HG02885 (cell line): ENCODE measurements at regions not wholly inside any gene's neighbourhood (a gene's known extent, or its start where the extent isn't known, plus 50 kb on each side); places are given as distances from the start of the nearest gene placed in this dataset.
"Not testable (repeated sequence)": the region's sequence is repeated elsewhere in the genome, so short reads cannot be mapped to it uniquely, and the experiment has no call there.

Experiments
- ATAC-seq: cut with Tn5 transposase; IDR thresholded peaks from one replicate; pipeline ENCODE4 v1.9.1; 2021; ENCODE audit warnings: mild to moderate bottlenecking; ENCODE audit not compliant: unreplicated experiment, poor library complexity

DNA sequence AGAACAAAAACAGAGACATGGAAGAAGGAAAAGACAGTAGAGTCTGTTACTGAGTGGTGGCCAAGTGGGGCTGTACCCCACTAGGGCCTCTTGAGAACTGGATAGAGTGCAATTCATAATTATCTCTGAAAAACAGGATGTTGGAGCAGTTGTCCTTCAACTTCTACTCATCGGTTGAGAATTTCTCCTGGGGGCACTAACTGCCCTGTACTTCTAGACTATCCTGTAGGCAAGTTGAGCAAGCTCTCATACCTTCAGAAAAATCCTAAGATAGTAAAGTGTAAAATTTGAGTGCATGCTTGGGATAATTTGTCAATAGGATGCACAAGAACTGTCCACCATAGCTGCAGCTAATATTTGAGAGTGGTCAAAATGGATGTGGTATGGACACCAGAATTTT lies 179.7 kb upstream of the CNKSR2 start:
- no peak for ATAC-seq

DNA sequence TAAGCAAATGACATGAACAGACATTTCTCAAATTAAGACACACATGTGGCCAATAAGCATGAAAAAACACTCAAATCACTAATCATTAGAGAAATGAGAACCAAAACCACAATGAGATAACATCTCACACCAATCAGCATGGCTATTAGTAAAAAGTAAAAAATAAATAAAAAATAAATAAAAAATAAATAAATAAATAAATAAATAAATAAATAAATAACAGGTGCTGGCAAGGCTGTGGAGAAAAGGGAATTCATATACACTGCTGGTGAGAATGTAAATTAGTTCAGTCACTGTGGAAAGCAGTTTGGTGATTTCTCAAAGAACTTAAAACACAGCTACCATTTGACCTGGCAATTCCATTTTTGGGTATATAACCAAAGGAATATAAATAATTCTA lies 167.1 kb upstream of the CNKSR2 start:
- ATAC-seq = no peak

DNA sequence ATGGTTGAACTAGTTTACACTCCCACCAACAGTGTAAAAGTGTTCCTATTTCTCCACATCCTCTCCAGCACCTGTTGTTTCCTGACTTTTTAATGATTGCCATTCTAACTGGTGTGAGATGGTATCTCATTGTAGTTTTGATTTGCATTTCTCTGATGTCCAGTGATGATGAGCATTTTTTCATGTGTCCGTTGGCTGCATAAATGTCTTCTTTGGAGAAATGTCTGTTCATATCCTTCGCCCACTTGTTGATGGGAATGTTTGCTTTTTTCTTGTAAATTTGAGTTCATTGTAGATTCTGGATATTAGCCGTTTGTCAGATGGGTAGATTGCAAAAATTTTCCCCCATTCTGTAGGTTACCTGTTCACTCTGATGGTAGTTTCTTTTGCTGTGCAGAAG lies 155.0 kb upstream of the CNKSR2 start:
- ATAC-seq = not testable (repeated sequence)

DNA sequence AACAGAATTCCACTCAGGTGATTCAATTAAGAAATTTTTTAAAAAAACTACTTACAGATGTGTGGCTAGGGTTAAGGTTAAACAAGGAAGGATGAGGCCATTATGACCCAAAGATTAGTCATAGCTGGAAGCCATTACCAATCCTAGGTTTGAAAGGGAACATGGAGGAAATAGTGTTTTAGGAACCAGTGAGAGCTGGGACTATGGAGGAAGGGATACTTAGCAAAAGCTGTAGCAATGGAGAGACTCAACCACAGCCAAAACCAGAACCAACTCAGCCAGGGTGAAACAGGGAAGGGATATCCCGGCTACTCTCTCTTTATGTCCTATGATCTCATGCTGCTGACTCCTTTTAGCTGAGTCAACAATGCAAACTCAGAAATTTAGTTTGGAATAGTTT lies 148.6 kb upstream of the CNKSR2 start:
- ATAC-seq = no peak

DNA sequence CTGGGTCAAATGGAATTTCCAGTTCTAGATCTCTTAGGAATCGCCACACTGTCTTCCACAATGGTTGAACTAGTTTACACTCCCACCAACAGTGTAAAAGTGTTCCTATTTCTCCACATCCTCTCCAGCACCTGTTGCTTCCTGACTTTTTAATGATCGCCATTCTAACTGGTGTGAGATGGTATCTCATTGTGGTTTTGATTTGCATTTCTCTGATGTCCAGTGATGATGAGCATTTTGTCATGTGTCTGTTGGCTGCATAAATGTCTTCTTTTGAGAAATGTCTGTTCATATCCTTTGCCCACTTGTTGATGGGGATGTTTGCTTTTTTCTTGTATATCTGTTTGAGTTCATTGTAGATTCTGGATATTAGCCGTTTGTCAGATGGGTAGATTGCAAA lies 145.2 kb upstream of the CNKSR2 start:
- not testable (repeated sequence) for ATAC-seq

DNA sequence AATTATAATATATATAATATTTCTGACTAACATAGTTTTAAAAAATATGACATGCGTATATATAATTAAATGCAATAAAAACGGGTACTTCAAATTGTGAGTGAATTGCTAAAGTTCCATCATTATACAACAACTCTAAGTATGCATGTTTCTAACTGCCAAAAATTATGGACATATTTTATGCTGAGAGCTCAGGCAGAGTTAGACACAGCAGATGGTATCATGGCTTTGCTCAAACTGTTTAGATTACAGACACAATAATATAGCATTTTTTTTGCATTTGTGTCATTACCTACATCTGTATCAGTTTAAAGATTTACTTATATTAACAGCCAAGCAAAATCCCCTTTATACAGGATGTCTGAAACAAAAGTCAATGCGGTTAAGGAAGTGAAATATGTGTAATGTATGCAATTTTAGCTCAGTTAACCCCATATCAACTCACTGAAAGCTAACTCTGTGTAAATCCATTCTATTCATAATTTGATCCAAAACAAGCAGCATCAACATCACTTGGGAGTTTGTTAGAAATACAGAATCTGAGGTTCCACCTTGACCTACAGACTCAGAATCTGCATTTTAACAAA lies 119.1 kb upstream of the CNKSR2 start:
- peak; percentile 80 for ATAC-seq

DNA sequence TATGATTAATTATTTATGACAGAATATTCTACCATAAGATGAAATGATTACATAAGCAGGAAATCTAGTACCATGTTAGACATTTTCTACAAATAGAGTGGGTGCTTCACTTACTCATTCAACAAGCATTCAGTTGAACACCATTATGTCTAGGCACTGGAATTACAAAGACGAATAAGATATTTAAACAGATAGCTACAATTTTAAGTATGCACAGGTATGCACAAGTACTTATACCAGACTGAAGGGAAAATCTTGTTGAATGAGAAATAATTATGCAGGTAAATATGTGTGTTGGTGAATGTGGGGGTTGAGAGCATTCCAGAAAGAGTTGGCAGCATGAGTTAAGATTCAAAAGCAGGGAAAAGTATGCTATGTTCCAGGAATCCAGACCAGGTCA lies 107.3 kb upstream of the CNKSR2 start:
- no peak for ATAC-seq

DNA sequence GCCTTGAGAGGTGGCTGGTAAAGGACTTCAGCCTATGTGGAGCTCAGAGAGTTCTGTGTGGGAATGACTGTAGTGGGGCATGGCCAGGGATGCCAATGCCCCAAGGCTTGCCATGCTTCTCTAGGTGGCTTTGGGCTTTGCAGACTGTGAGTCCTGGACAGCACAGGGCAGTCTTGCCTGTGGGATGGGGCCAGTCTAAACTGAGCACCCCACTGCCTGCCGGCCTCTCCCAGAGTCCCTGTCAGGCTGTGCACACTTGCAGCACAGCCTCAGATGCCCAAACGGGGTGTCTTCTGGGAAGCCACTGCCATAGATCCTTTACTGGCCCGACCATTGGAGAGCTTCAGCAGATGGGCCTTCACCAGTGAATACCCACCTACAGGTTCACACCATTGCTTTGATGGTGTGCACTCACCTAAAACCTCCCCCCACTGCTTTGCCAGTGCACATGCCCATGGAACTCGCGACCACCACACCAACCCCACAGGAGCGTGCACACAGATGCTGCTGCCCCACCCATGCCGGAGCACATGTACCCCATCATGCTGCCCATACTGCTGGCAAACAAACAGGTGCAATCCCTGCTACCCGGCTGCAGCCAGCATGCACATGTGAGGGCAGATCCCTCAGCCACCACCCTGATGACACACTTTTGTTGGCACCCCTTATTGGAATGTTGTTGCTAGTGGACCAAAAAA lies 97.3 kb upstream of the CNKSR2 start:
- ATAC-seq = no peak

DNA sequence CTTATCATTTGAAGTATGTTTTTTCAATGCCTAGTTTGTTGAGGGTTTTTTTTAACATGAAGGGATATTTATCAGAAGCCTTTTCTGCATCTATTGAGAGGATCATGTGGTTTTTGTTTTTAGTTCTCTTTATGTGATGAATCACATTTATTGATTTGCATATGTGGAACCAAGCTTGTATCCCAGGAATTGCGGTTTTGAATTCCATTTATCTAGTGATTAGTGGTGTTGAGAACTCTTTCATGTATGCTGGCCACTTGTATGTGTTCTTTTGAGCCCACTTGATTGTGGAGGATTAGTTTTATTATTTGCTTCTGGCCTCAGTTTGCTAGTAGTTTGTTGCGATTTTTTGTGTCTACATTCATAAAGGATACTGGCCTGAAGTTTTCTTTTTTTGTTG lies 85.0 kb upstream of the CNKSR2 start:
- no peak for ATAC-seq

DNA sequence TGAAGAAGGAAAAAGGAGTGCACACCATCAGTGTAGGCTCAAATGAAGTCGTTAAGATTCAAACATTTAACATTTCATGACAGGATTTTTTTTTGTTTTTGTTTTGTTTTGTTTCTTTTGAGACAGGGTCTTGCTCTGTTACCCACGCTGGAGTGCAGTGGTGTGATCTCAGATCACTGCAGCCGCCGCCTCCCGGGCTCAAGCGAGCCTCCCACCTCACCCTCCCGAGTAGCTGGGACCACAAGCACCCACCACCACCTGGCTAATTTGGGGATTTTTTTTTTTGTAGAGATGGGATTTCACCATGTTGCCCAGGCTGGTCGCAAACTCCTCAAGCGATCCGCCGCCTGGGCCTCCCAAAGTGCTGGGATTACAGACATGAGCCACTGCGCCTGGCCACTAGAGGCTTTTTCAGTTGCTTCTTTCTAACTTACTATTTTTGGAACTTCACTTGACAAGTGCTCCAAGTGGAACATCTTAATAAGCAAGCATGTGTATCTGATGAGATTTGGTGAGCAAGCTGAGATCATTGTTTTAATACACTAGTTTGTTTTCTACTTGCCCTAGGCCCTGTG lies 78.9 kb upstream of the CNKSR2 start:
- ATAC-seq = no peak

DNA sequence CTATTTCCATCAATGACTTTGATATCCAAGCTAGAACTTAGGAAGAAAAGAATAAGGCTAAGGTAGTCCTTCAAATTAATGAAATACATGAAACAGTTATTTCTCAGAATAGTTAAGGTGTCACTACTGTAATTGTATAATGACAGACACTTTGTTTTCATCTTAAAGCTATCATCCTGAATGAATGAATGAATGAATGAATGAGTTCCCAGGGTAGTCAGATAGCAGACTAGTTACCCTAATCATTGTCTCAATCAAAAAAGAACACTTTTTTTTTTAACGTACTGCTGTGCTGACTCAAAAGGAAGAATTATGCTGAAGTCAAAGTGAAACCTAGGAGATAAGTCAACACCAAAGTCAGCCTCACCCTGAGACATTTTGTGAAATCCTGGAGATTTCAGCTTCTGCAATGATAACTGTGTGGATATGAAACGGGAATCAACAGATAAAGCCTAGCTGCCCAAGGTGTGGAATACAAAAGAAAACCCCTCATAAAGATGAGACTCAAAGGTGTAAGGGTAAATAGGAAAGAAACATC lies 68.3 kb upstream of the CNKSR2 start:
- ATAC-seq = no peak

DNA sequence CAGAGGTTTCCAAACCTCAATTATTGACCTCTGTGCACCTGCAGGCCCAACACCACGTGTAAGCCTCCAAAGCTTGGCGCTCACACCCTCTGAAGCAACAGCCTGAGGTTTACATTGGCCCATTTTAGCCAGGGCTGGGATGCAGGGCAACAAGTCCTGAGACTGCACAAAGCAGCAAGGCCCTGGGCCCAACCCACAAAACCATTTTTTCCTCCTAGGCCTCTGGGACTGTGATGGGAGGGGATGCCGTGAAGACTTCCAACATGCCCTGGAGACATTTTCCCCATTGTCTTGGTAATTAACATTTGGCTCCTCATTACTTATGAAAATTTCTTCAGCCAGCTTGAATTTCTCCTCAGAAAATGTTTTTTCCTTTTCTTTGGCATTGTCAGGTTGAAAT lies 54.9 kb upstream of the CNKSR2 start:
- ATAC-seq = no peak
